VCaP (cell line): ENCODE measurements at regions not wholly inside any gene's neighbourhood (a gene's known extent, or its start where the extent isn't known, plus 50 kb on each side); places are given as distances from the start of the nearest gene placed in this dataset.

Source experiments
- H3K27ac ChIP-seq: fragments of 450-650 bp; 2 replicates; pipeline ENCODE4 v1.5.1; 2017
- TF ChIP-seq, protein P1 (sequence below): fragments of 450-650 bp; conservative IDR thresholded peaks from 2 replicates; pipeline ENCODE4 v1.5.1; 2017; ENCODE audit warnings: mild to moderate bottlenecking, moderate library complexity

DNA sequence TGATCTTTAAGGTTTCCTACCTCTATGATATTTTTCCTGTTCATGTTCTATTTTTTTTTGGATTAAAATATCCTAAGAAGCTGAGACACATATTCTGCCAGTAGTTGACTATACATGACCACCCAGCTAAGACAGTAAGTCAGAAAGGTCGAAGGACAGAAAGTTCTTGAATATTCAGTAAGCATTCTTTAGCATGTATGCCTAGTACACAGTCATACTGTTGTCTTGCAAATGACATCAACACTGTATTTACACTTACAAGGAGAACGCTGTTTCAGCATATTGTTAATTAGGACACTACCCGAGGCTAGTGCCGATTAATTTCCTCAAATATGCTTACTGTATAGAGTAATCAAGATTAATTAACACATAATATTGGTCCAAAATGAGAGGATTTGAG is 300.6 kb downstream of the STIM2 start:
- TF ChIP-seq, protein P1, sequence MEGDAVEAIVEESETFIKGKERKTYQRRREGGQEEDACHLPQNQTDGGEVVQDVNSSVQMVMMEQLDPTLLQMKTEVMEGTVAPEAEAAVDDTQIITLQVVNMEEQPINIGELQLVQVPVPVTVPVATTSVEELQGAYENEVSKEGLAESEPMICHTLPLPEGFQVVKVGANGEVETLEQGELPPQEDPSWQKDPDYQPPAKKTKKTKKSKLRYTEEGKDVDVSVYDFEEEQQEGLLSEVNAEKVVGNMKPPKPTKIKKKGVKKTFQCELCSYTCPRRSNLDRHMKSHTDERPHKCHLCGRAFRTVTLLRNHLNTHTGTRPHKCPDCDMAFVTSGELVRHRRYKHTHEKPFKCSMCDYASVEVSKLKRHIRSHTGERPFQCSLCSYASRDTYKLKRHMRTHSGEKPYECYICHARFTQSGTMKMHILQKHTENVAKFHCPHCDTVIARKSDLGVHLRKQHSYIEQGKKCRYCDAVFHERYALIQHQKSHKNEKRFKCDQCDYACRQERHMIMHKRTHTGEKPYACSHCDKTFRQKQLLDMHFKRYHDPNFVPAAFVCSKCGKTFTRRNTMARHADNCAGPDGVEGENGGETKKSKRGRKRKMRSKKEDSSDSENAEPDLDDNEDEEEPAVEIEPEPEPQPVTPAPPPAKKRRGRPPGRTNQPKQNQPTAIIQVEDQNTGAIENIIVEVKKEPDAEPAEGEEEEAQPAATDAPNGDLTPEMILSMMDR, result no peak
- H3K27ac ChIP-seq, result no peak overlapping the region

DNA sequence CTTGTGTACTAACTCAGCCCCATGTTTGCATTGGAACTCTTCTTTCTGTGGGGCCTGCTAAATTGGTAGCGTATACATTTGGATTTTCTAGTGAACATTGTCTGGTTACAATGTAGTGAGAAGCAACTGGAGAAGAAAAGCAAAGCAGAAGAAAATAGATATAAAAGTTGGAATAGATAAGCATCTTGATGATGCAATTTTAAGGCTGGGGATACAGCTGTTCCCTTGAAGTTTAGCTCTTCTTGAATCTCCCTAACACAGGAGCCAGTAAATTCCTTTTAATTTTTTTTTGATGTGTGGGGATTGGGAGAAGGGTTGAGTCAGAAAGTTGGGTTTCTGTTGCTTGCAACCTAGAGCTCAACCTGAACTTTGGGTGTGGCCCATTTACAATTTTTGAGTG is 308.1 kb downstream of the STIM2 start:
- TF ChIP-seq, protein P1, result no peak

DNA sequence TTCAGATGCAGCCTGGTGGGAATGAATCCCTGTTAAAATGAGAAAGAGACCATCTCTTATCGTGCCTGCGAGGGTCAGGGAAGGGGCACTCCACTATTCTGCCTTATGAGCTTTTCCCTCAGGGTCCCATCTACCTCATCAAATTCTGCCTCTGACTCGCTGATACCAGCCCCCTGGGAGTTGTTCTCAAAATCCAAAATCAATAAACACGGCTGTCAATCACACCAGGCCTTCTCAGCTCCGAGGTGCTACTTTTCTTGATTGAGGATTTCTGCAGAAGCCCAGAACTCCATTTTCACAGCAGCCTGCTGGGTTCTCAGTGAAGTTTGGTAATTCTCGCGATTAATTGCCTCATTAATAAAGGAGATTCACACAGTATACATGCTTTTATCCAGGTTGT is 312.6 kb downstream of the STIM2 start:
- TF ChIP-seq, protein P1, result no peak
- H3K27ac ChIP-seq, result no peak overlapping the region

More for the DNA sequence above, 308.1 kb downstream of the STIM2 start:
- no peak overlapping the region for H3K27ac ChIP-seq

DNA sequence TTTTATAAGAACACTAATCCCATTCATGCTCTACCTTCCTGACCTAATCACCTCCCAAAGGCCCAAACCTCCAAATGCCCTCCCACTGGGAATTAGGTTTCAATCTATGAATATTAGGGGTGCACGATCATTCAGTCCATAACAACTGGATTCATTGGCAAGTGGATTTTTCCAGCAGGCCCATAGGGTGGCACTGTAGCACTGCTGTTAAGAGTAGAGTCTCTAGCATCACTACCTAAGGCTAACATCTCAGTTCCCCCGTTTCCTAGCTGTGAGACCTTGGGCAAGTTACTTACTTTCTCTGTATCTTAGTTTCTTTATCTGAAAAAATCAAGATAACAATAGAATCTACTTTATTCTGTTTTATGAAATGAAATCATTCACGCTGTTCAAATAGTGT is 315.8 kb downstream of the STIM2 start:
- TF ChIP-seq, protein P1, result peak; percentile 80

DNA sequence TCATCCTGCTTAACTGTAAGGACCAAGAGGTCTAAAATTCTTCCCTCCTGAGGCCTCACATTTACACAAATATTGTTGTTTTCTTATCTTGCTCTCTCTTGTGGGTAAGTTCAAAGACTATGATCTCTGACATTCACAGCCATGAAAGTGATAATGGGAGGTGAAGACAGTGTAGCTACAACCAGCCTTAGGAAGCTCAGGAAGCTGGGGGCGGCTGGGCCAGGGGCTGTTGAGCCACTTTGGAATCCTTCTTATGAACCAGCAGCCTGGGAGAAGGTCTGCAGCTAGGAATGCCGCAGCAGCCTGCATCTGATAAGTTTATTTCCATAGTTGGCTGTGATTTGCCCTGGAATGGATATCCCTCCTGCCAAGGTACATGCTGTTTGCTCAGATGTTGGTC is 316.2 kb downstream of the STIM2 start:
- TF ChIP-seq, protein P1, result no peak
- H3K27ac ChIP-seq, result peak overlapping the region; percentile 20; the same call in 1 of the 2 replicates

More for the DNA sequence above, 315.8 kb downstream of the STIM2 start:
- H3K27ac ChIP-seq, result peak overlapping the region; percentile 20; the same call in 1 of the 2 replicates

DNA sequence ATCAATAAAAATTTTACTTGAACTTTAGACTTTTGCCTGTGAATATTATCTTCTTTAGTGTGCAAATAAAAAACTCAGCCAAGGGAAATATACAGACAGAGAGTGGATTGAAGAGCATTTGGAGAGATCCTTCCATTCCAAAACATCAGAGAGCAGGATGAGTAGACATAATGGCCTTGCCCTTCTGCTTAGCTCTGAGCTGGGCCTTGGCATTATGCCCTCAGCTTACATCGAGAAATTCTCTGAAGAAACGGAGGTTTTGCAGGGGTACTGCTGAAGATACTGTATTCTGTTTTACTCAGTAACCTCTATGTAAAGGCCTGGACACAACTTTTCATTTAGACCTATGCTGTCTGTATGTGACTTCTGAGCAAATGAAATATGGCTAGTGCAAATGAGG is 317.4 kb downstream of the STIM2 start:
- TF ChIP-seq, protein P1, result no peak
- no peak overlapping the region for H3K27ac ChIP-seq

DNA sequence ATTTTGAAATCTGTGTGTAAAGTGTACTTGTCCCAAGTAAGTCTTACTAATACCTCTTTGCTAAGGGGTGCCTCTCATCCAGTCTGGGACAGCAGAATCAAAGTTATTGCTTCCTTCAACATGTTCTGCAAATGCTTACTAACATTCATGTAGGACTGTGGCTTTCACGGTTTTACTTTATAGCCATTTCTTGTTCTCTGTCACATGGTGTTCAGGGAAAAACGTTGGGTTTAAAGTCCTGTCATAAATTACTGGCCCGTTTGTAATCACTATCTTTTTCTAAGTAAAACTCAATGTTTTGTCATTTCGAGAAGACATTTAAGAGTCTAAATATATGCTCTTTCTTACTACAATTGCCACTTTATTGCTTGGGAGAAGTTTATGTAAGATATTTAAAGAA is 321.1 kb downstream of the STIM2 start:
- TF ChIP-seq, protein P1, result no peak
- no peak overlapping the region for H3K27ac ChIP-seq
